Right hindlimb (tissue), 1 donor: ENCODE measurements at regions not wholly inside any gene's neighbourhood (a gene's known extent, or its start where the extent isn't known, plus 50 kb on each side); places are given as distances from the start of the nearest gene placed in this dataset.
"Not testable (repeated sequence)": the region's sequence is repeated elsewhere in the genome, so short reads cannot be mapped to it uniquely, and the experiment has no call there.

Experiments used
- DNase-seq: peaks from one replicate; pipeline ENCODE4 v3.0.0-alpha.2; 2018

GRCh38 chr4:85106805-85107336, 140.4 kb upstream of the WDFY3 start:
- DNase-seq, result no peak

- no peak for DNase-seq
These were observed 141.1 kb upstream of the WDFY3 start for GRCh38 chr4:85107553-85107952.

GRCh38 chr4:85113706-85114105, 147.2 kb upstream of the WDFY3 start:
- DNase-seq, result peak; percentile 14

- DNase-seq, result no peak
These were observed 148.0 kb upstream of the WDFY3 start for GRCh38 chr4:85114526-85114925.

GRCh38 chr4:85116008-85116407, 149.5 kb upstream of the WDFY3 start:
- DNase-seq, result no peak

GRCh38 chr4:85125688-85126087, 159.2 kb upstream of the WDFY3 start:
- DNase-seq, result no peak

GRCh38 chr4:85126991-85127591, 160.6 kb upstream of the WDFY3 start:
- no peak for DNase-seq

GRCh38 chr4:85127653-85128052, 161.2 kb upstream of the WDFY3 start:
- peak; percentile 32 for DNase-seq

GRCh38 chr4:85128246-85129204, 162.0 kb upstream of the WDFY3 start:
- no peak for DNase-seq

GRCh38 chr4:85129354-85130125, 163.1 kb upstream of the WDFY3 start:
- DNase-seq, result not testable (repeated sequence)

GRCh38 chr4:85132117-85132516, 165.6 kb upstream of the WDFY3 start:
- no peak for DNase-seq

- DNase-seq, result no peak
These were observed 166.1 kb upstream of the WDFY3 start for GRCh38 chr4:85132570-85132969.

- DNase-seq, result not testable (repeated sequence)
These were observed 173.3 kb upstream of the WDFY3 start for GRCh38 chr4:85139749-85140148.

- no peak for DNase-seq
These were observed 176.0 kb upstream of the WDFY3 start for GRCh38 chr4:85142451-85142850.

GRCh38 chr4:85147481-85148076, 181.1 kb upstream of the WDFY3 start:
- DNase-seq, result peak; percentile 63

- DNase-seq, result peak; percentile 65
These were observed 183.2 kb upstream of the WDFY3 start for GRCh38 chr4:85149676-85150075.

- DNase-seq, result peak; percentile 42
These were observed 184.9 kb upstream of the WDFY3 start for GRCh38 chr4:85151371-85151770.

GRCh38 chr4:85151786-85152185, 185.3 kb upstream of the WDFY3 start:
- no peak for DNase-seq

- no peak for DNase-seq
These were observed 186.0 kb upstream of the WDFY3 start for GRCh38 chr4:85152480-85152879.

GRCh38 chr4:85153221-85153620, 186.7 kb upstream of the WDFY3 start:
- DNase-seq, result no peak

GRCh38 chr4:85154591-85154990, 188.1 kb upstream of the WDFY3 start:
- DNase-seq, result no peak

- DNase-seq, result no peak
These were observed 199.3 kb upstream of the WDFY3 start for GRCh38 chr4:85165808-85166207.

GRCh38 chr4:85166318-85166717, 199.8 kb upstream of the WDFY3 start:
- DNase-seq, result no peak
